OCI-LY7 (cell line): ENCODE measurements at regions not wholly inside any gene's neighbourhood (a gene's known extent, or its start where the extent isn't known, plus 50 kb on each side); places are given as distances from the start of the nearest gene placed in this dataset.

Experiments used
- CTCF ChIP-seq: fragments of 200-600 bp; sonication (generic); conservative IDR thresholded peaks from 2 replicates; pipeline ENCODE4 v1.5.1; 2014; ENCODE audit warnings: mild to moderate bottlenecking, antibody characterized with exemption, low read length, moderate library complexity, mixed read lengths
- EZH2phosphoT487 ChIP-seq: fragments of 200-600 bp; sonication (generic); IDR thresholded peaks from 2 replicates; pipeline ENCODE4 v1.6.1; 2018; ENCODE audit warnings: low read depth, borderline replicate concordance, mild to moderate bottlenecking, mixed run types, antibody characterized with exemption, low read length, moderate library complexity, mixed read lengths

- TF ChIP-seq CTCF (no peak), EZH2phosphoT487 (no peak)
Observed at GRCh38 chr13:64338671-64339070, 2891.5 kb downstream of the PCDH9 start.
